ENCODE measurements at regions not wholly inside any gene's neighbourhood (a gene's known extent, or its start where the extent isn't known, plus 50 kb on each side); places are given as distances from the start of the nearest gene placed in this dataset.
"Not testable (repeated sequence)": the region's sequence is repeated elsewhere in the genome, so short reads cannot be mapped to it uniquely, and the experiment has no call there.

DNA sequence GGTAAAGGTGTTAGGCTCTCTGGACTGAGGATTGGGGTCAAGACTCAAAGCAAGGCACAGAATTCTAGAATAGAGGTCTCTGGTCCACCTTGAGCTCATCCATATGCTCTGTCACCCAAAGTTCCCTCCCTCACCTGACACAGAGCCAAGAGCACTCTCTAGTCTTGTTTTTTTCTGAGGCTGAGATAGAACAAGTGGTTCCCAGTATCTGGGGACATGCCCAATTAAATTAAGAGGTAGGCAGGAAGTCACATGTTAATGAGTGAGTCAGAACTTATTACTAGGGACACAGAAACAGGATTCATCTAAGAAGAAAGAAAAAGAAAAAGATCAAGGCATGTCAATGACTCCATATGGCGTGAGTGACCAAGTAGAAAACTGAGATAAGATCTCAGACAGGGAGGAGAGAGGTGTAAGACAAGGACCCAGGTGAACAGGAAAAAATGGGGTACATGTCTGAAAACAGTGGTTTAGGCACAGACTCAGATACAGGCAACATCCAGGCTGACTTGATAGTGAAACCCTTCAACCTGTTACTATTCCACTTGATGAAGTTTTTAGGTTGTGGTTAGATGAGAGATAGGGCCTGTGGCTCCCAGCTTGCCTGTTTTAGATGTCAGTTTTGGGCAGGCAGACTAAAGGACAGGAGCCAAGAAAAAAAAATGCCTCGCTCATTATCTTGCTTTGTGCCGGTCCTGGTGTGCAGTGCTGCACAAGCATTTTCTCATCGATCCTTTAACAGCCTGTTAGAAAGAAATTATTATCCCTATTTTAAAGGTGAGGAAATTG, 609.9 kb downstream of the CCSER2 start:
- no peak for DNase-seq (ENCODE audit: low spot score)

GRCh38 chr10:84943541-84943940, 615.2 kb downstream of the CCSER2 start:
- DNase-seq (ENCODE audit: low spot score), result no peak

DNA sequence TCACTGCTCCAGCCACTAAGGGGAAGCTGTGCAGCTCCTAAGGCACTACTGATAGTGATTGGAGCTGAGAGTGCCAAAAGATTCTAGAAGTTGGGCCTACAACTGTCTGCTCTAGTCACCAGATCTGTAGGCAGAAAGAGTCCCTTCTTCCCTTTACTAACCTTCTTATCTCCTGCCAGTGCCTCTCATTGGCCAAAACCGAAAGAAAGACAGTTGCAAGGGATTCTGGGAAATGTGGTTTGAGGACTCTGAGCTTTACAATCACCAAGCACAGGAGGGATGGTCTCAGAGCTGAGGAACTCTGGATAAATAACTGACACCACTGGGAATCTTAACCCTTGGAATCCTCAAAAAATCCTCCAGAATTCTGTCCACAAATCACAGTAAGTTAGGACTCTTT, 615.8 kb downstream of the CCSER2 start:
- no peak for DNase-seq (ENCODE audit: low spot score)

DNA sequence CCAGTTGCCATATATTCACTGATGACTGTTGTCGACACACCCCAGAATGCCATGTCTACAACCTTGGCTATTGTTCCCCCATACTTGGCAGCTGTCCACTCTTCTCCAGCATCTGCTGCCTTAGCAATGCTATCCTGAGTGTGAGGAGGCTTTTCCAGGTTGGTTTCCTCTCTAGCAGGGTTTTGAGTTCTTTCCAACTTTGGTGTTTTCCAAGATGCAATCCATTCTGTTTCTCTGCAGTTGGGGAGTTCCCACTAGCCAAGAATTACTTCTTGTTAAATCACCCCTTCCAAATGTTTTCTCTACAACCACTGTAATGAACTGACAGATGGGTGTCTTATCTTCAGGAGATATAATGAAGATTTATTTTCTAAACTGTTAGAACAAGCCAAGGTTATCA, 617.4 kb downstream of the CCSER2 start:
- no peak for DNase-seq (ENCODE audit: low spot score)

- no peak for DNase-seq (ENCODE audit: low spot score)
Observed at GRCh38 chr10:84946904-84947303, 618.5 kb downstream of the CCSER2 start.

DNA sequence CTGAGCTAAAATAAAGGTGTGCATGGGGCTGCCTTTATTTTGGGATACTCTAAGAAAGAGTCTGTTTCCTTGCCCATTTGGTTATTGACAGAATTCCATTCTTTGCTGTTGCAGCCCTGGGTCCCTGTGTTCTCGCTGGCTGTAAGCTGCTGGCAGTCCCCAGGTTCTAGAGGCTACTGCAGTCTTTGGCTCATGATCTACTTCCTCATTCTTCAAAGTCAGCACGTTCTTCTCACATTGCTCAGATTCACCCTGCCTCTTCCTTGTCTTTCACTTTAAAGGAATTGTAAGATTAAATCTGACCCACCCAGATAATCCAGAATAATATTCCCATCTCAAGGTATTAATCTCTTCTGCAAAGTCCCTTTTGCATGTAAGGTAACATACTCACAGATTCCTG, 620.3 kb downstream of the CCSER2 start:
- DNase-seq (ENCODE audit: low spot score), result no peak

DNA sequence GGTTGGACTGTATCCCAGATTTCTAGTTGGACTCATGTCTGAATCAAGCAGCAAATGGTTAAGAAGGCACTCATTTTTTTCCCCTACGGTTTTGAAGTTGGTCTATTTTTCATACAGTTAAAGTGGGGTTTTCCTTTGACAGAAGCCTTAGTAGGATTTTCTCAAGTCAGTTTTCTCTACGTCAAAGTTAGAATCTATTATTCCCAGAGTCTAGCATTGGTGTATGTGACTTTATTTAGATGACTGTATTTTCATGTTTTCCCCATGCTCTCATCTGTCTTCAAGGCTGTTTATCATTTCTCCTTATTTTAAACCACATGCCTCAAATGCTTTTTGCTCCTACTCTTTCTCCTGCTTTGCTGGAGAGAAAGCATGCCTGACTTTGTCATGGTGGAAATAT, 623.2 kb downstream of the CCSER2 start:
- no peak for DNase-seq (ENCODE audit: low spot score)

DNA sequence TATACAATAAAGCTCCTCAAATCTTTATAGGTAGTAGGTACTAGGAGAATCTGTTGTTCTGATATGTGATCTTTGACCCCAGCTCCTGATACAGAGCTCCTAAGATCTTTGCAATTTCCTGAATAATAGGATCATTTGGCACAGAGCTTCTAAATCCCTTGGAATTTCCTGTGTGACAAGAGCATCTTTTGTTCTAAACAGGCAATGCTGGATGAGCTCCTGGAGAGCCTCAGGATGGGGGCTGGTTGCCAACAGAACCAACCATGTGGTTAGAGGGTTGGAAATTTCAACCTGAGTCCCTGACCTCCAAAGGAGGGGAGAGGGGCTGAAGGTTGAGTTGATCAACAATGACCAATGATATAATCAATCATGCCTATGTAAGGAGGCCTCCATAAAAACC, 629.0 kb downstream of the CCSER2 start:
- no peak for DNase-seq (ENCODE audit: low spot score)

DNA sequence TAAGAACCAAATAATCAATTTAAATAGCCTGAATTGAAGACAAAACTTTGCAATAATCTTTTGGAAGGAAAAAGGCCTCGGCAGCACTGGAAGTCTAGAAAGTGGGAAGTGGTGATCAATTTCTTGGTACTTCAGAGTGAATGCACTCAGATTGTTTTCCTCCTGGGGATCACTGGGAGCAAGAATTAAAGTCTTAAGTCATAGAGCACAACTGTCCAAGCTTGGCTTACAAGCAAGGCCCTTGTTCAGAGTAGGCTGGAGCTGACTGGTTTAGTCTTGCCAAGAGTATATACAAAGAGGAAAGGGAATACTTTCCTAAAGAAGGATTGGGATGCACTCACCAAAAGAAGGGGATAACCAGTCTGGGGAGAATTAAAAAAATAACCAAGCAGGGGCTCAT, 637.1 kb downstream of the CCSER2 start:
- DNase-seq (ENCODE audit: low spot score), result no peak

GRCh38 chr10:84966708-84967441, 638.5 kb downstream of the CCSER2 start:
- no peak for DNase-seq (ENCODE audit: low spot score)

- DNase-seq (ENCODE audit: low spot score), result not testable (repeated sequence)
Observed at GRCh38 chr10:84969297-84969696, 640.9 kb downstream of the CCSER2 start.

- no peak for DNase-seq (ENCODE audit: low spot score)
Observed at GRCh38 chr10:84987039-84987438, 658.6 kb downstream of the CCSER2 start.

GRCh38 chr10:84988011-84988410, 659.6 kb downstream of the CCSER2 start:
- no peak for DNase-seq (ENCODE audit: low spot score)

DNA sequence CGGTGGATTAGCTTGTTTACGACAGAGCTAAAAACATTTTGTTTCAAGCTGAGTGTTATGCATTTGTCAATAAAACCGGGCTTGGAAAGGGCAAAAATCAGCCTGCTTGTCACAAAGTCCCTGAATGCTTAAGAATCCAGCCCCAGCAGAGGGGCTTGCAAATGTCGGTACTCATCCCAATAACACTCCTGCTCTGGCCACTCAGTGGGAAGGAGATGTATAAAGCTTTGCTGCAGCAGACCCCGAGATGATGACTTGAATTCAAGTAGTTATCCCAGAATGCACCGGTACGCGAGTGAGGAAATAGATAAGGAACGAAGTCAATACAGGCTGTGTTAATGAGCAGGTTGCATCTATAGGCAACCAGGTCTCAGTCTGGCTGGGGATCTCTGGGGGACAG, 662.3 kb downstream of the CCSER2 start:
- no peak for DNase-seq (ENCODE audit: low spot score)

GRCh38 chr10:84991301-84991700, 662.9 kb downstream of the CCSER2 start:
- DNase-seq (ENCODE audit: low spot score), result no peak

DNA sequence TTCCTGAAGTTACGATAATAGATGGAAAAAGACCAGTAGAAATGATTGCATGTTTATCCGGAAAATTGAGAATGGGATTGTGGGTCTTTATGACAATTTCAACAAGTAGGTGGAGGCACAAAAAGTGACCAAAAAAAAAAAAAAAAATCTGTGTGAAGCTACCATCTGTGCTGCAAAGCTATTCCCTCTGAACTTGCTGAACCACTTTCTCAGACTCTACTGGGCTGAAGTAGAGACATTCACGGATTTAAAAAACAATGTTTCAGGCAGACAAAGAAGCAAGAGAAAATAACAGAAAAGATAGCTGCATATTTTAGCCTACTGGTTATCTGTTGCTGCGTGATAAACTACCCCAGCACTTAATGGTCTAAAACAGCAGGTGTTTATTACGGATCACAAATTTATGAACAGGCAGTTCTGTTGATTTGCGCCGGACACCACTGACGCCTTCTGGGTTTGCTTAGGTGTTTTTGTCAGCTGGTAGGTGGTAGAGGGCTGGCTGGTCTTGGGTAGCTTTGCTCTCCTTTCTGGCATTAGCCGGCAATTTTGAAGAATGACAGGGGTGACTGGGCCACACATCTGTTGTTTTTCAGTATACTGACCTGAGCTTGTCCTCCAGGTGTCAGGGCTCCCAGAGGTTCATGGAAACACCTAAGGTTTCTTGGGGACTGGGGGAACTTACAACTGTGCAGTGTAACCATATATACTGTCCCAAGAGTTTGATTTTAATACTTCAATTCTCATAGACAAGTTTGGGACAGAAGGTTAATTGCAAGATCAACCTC, 665.1 kb downstream of the CCSER2 start:
- no peak for DNase-seq (ENCODE audit: low spot score)

DNA sequence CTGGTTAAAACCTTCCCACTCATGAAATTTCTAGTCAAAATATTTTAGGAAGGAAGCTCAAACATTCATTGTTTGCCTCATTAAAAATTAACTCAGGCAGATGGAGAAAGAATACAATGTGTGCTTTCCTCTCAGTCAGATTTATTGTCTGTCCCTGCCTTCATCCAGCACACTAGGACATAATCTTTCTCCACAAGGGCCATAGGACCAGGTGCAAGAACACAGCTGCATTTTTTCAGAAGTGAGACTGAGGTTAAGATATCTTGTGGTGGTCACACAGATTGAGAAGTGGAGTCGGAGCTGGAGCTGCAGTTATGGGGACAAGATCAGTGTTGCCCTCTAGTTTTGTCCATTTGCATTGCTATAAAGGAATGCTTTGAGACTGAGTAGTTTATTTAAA, 666.3 kb downstream of the CCSER2 start:
- DNase-seq (ENCODE audit: low spot score), result no peak

DNA sequence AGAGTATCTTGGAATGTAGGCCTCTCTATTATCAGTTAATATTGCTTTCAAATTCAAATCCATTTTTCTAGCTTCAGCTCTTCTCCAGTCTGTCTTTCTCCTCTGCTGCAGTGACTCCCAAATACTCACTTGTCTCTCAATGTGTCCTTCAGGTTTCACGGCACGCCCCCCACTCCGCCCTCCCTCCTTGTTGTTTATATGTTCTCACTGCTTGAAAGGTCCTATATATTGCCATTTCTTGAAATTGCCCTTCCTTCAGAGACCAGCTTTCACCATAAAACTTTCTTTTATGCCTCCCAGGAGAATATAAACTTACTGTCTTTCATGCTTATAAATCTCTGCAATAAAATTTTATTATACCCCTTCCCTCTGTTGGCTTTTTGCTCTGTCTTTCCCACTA, 668.2 kb downstream of the CCSER2 start:
- no peak for DNase-seq (ENCODE audit: low spot score)

- DNase-seq (ENCODE audit: low spot score), result no peak
Observed at GRCh38 chr10:84997870-84998269, 669.5 kb downstream of the CCSER2 start.

DNA sequence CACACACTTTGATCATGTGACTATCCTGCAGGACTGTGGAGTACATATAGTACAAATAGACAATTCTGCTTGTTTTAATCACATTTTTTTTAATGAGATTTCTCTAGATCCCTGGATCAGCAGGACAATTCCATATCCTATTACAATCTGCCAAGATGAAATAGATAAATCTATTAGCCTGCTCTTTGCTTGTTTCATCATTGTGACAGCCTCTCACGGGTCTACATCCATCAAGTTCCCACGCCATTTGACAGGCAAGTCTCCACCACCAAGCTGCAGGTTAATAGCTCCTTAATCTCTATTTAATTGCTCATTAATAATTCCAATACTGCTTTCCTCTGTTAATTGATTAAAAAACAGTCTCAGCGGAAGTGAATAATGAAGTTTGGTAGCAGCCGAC, 671.5 kb downstream of the CCSER2 start:
- DNase-seq (ENCODE audit: low spot score), result no peak

GRCh38 chr10:85003083-85003482, 674.7 kb downstream of the CCSER2 start:
- DNase-seq (ENCODE audit: low spot score), result no peak

- DNase-seq (ENCODE audit: low spot score), result no peak
Observed at GRCh38 chr10:85008488-85009184, 680.2 kb downstream of the CCSER2 start.
